Neuron (in vitro differentiated cells): ENCODE measurements at regions not wholly inside any gene's neighbourhood (a gene's known extent, or its start where the extent isn't known, plus 50 kb on each side); places are given as distances from the start of the nearest gene placed in this dataset.
"Not testable (repeated sequence)": the region's sequence is repeated elsewhere in the genome, so short reads cannot be mapped to it uniquely, and the experiment has no call there.

Experiments
- H2AFZ ChIP-seq: one replicate; pipeline ENCODE4 v1.6.1; 2013; ENCODE audit warnings: low read depth, mild to moderate bottlenecking, inconsistent platforms, low read length, moderate library complexity
- H3K27me3 ChIP-seq: one replicate; pipeline ENCODE4 v1.6.1; 2013; ENCODE audit warnings: low read length; ENCODE audit not compliant: insufficient read depth
- H3K36me3 ChIP-seq: one replicate; pipeline ENCODE4 v1.6.1; 2013; ENCODE audit warnings: low read length; ENCODE audit not compliant: insufficient read depth
- H3K4me1 ChIP-seq: one replicate; pipeline ENCODE4 v1.6.1; 2013; ENCODE audit warnings: low read length; ENCODE audit not compliant: insufficient read depth
- H3K4me3 ChIP-seq: 2 replicates; pipeline ENCODE4 v1.5.1; 2013; ENCODE audit warnings: mild to moderate bottlenecking, low read length, moderate library complexity
- H3K9me3 ChIP-seq: one replicate; pipeline ENCODE4 v1.6.1; 2013; ENCODE audit warnings: low read length

GRCh38 chr1:196121181-196121580 is 487.1 kb downstream of the KCNT2 start:
- Histone ChIP-seq H3K4me1 (no peaks in the 10 kb centered on the region), H3K9me3 (no peaks in the 10 kb centered on the region), H3K36me3 (no peaks in the 10 kb centered on the region), H3K27me3 (no peaks in the 10 kb centered on the region), H3K4me3 (no peak overlapping the region), H2AFZ (no peak overlapping the region)

- no peaks in the 10 kb centered on the region for H3K27me3 ChIP-seq
- no peaks in the 10 kb centered on the region for H3K36me3 ChIP-seq
- no peak overlapping the region for H2AFZ ChIP-seq
- no peaks in the 10 kb centered on the region for H3K4me1 ChIP-seq
- H3K4me3 ChIP-seq = no peak overlapping the region
- no peaks in the 10 kb centered on the region for H3K9me3 ChIP-seq
These were observed 492.6 kb downstream of the KCNT2 start for GRCh38 chr1:196115646-196116045.

GRCh38 chr1:196114193-196114592 is 494.0 kb downstream of the KCNT2 start:
- H3K4me3 ChIP-seq = no peak overlapping the region

GRCh38 chr1:196108990-196109389 is 499.2 kb downstream of the KCNT2 start:
- H3K9me3 ChIP-seq, H3K36me3 ChIP-seq, H3K27me3 ChIP-seq, H2AFZ ChIP-seq, H3K4me1 ChIP-seq, H3K4me3 ChIP-seq: not testable (repeated sequence)

More at GRCh38 chr1:196114193-196114592, 494.0 kb downstream of the KCNT2 start:
- no peaks in the 10 kb centered on the region for H3K4me1 ChIP-seq
- no peak overlapping the region for H2AFZ ChIP-seq
- no peaks in the 10 kb centered on the region for H3K27me3 ChIP-seq
- no peaks in the 10 kb centered on the region for H3K9me3 ChIP-seq
- H3K36me3 ChIP-seq = no peaks in the 10 kb centered on the region

GRCh38 chr1:196105901-196106300 is 502.3 kb downstream of the KCNT2 start:
- Histone ChIP-seq H3K27me3 (no peaks in the 10 kb centered on the region), H3K9me3 (peaks cover 2% of the 10 kb centered on the region), H2AFZ (no peak overlapping the region), H3K4me3 (no peak overlapping the region), H3K36me3 (no peaks in the 10 kb centered on the region), H3K4me1 (no peaks in the 10 kb centered on the region)

- no peaks in the 10 kb centered on the region for H3K36me3 ChIP-seq
- H3K4me3 ChIP-seq = no peak overlapping the region
- H2AFZ ChIP-seq = no peak overlapping the region
- peaks cover 6% of the 10 kb centered on the region for H3K4me1 ChIP-seq
- H3K27me3 ChIP-seq = no peaks in the 10 kb centered on the region
- peaks cover 2% of the 10 kb centered on the region for H3K9me3 ChIP-seq
These were observed 505.4 kb downstream of the KCNT2 start for GRCh38 chr1:196102826-196103225.

GRCh38 chr1:196098000-196098399 is 510.2 kb downstream of the KCNT2 start:
- H3K4me1 ChIP-seq = peaks cover 11% of the 10 kb centered on the region
- H3K9me3 ChIP-seq = no peaks in the 10 kb centered on the region
- H2AFZ ChIP-seq = peak overlapping the region; percentile 68
- H3K4me3 ChIP-seq = no peak overlapping the region
- H3K27me3 ChIP-seq = no peaks in the 10 kb centered on the region
- H3K36me3 ChIP-seq = no peaks in the 10 kb centered on the region

- peaks cover 11% of the 10 kb centered on the region for H3K4me1 ChIP-seq
- no peaks in the 10 kb centered on the region for H3K36me3 ChIP-seq
- H3K4me3 ChIP-seq = no peak overlapping the region
- H3K9me3 ChIP-seq = no peaks in the 10 kb centered on the region
- no peak overlapping the region for H2AFZ ChIP-seq
- no peaks in the 10 kb centered on the region for H3K27me3 ChIP-seq
These were observed 513.4 kb downstream of the KCNT2 start for GRCh38 chr1:196094821-196095220.

- Histone ChIP-seq H3K36me3 (no peaks in the 10 kb centered on the region), H3K4me1 (no peaks in the 10 kb centered on the region), H3K9me3 (no peaks in the 10 kb centered on the region), H3K27me3 (no peaks in the 10 kb centered on the region), H3K4me3 (no peak overlapping the region), H2AFZ (no peak overlapping the region)
These were observed 516.7 kb downstream of the KCNT2 start for GRCh38 chr1:196091397-196092135.

- Histone ChIP-seq H3K36me3 (no peaks in the 10 kb centered on the region), H3K27me3 (no peaks in the 10 kb centered on the region), H2AFZ (no peak overlapping the region), H3K4me1 (no peaks in the 10 kb centered on the region), H3K9me3 (no peaks in the 10 kb centered on the region), H3K4me3 (no peak overlapping the region)
These were observed 518.0 kb downstream of the KCNT2 start for GRCh38 chr1:196090226-196090625.

- Histone ChIP-seq H3K36me3 (no peaks in the 10 kb centered on the region), H3K9me3 (no peaks in the 10 kb centered on the region), H3K4me1 (no peaks in the 10 kb centered on the region), H3K4me3 (no peak overlapping the region), H2AFZ (no peak overlapping the region), H3K27me3 (no peaks in the 10 kb centered on the region)
These were observed 519.7 kb downstream of the KCNT2 start for GRCh38 chr1:196088541-196088940.

GRCh38 chr1:196078691-196079090 is 529.5 kb downstream of the KCNT2 start:
- Histone ChIP-seq H3K27me3 (no peaks in the 10 kb centered on the region), H3K36me3 (no peaks in the 10 kb centered on the region), H2AFZ (no peak overlapping the region), H3K4me1 (no peaks in the 10 kb centered on the region), H3K4me3 (no peak overlapping the region), H3K9me3 (no peaks in the 10 kb centered on the region)

- H3K9me3 ChIP-seq = no peaks in the 10 kb centered on the region
- H3K4me3 ChIP-seq = no peak overlapping the region
- no peaks in the 10 kb centered on the region for H3K4me1 ChIP-seq
- no peaks in the 10 kb centered on the region for H3K36me3 ChIP-seq
- H2AFZ ChIP-seq = no peak overlapping the region
- no peaks in the 10 kb centered on the region for H3K27me3 ChIP-seq
These were observed 532.6 kb downstream of the KCNT2 start for GRCh38 chr1:196075621-196076020.

GRCh38 chr1:196074182-196074581 is 534.1 kb downstream of the KCNT2 start:
- Histone ChIP-seq H2AFZ (no peak overlapping the region), H3K4me3 (no peak overlapping the region), H3K36me3 (no peaks in the 10 kb centered on the region), H3K27me3 (no peaks in the 10 kb centered on the region), H3K4me1 (no peaks in the 10 kb centered on the region), H3K9me3 (no peaks in the 10 kb centered on the region)
